Muscle of back (tissue), 3 donors: ENCODE measurements at regions not wholly inside any gene's neighbourhood (a gene's known extent, or its start where the extent isn't known, plus 50 kb on each side); places are given as distances from the start of the nearest gene placed in this dataset.

Experiments
- DNase-seq, 3 donors: peaks; one replicate each; pipeline versions ENCODE4 v3.0.0 to v3.0.0-alpha.2; 2013

DNA sequence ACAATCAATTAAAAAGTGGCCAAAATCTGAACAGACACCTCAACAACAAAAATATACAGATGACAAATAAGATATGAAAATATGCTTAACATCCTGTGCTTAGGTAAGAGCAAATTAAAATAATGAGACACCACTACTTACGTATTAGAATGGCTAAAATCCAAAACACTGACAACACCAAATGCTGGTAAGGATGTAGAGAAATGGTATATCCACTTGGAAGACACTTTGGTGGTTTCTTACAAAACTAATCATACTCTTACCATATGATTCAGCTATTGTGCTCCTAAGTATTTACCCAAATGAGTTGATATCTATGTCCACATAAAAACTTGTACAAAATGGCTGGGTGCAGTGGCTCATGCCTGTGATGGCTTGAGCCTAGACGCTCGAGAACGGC, 51.7 kb upstream of the ZNF599 start:
- DNase-seq = no peak
